ENCODE measurements at regions not wholly inside any gene's neighbourhood (a gene's known extent, or its start where the extent isn't known, plus 50 kb on each side); places are given as distances from the start of the nearest gene placed in this dataset.

DNA sequence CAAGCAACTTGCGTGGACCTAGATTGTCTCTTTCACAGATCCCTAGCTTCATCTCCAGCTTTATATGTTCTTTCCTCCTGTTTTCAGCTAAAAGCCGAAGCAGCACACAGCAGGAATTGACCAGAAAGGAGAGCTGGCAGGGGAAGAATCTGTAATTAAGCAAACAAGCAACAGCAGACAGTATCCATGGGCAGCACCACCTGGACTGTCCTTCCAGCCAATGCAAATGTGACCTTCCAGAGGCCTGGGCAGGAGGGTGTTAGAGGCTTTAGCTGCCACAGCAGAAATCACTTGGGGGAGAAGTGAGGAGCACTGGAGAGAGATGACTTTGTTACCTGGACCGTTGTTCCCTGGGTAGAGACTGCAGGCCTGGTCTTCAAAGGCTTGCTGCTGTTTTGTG lies 427.6 kb upstream of the GOT2 start:
- TF ChIP-seq, protein P1, sequence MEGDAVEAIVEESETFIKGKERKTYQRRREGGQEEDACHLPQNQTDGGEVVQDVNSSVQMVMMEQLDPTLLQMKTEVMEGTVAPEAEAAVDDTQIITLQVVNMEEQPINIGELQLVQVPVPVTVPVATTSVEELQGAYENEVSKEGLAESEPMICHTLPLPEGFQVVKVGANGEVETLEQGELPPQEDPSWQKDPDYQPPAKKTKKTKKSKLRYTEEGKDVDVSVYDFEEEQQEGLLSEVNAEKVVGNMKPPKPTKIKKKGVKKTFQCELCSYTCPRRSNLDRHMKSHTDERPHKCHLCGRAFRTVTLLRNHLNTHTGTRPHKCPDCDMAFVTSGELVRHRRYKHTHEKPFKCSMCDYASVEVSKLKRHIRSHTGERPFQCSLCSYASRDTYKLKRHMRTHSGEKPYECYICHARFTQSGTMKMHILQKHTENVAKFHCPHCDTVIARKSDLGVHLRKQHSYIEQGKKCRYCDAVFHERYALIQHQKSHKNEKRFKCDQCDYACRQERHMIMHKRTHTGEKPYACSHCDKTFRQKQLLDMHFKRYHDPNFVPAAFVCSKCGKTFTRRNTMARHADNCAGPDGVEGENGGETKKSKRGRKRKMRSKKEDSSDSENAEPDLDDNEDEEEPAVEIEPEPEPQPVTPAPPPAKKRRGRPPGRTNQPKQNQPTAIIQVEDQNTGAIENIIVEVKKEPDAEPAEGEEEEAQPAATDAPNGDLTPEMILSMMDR (IDR thresholded peaks at IDR 0.05 in 4 of 5, conservative IDR thresholded peaks at IDR 0.05 in 1 of 5): no peak
- no peak for TF ChIP-seq POLR2A (IDR thresholded peaks at IDR 0.05)
